ENCODE measurements at regions not wholly inside any gene's neighbourhood (a gene's known extent, or its start where the extent isn't known, plus 50 kb on each side); places are given as distances from the start of the nearest gene placed in this dataset.
"Not testable (repeated sequence)": the region's sequence is repeated elsewhere in the genome, so short reads cannot be mapped to it uniquely, and the experiment has no call there.

- Histone ChIP-seq H3K9me3 (ENCODE audit: low read depth) (no peaks in the 10 kb centered on the region), H3K79me2 (ENCODE audit: insufficient read depth) (no peaks in the 10 kb centered on the region), H3F3A (ENCODE audit: insufficient read depth) (no peaks in the 10 kb centered on the region), H3K36me3 (ENCODE audit: low read depth) (no peaks in the 10 kb centered on the region), H3K4me2 (ENCODE audit: unreplicated experiment) (no peak overlapping the region), H2AFZ (no peak overlapping the region), H3K27ac (no peak overlapping the region), H3K4me3 (no peak overlapping the region), H3K4me1 (ENCODE audit: insufficient read depth) (no peaks in the 10 kb centered on the region), H3K9me2 (ENCODE audit: insufficient read depth) (no peaks in the 10 kb centered on the region), H4K20me1 (ENCODE audit: insufficient read depth) (no peaks in the 10 kb centered on the region), H3K9ac (no peak overlapping the region), H3K27me3 (replicated peaks; ENCODE audit: insufficient read depth) (no peaks in the 10 kb centered on the region)
- no peak for DNase-seq
- in situ Hi-C loops (cut with MboI) = no loop called here
- TF ChIP-seq EZH2phosphoT487 (IDR thresholded peaks at IDR 0.05; ENCODE audit: insufficient read depth, low read depth) = no peak
- TF ChIP-seq EZH2 (IDR thresholded peaks at IDR 0.05; ENCODE audit: insufficient read depth, poor library complexity, severe bottlenecking) = no peak
- 56 to 65% methylated on average over 5 to 7 of the region's 7 CpGs for WGBS, 2 experiments (ENCODE audit: low coverage in 1 of 2, low lambda C conversion rate in 2 of 2, missing lambda C conversion rate in 2 of 2)
Measured at GRCh38 chr16:26464576-26465266, 602.0 kb upstream of the C16orf82 start.

GRCh38 chr16:26474405-26474804, 592.3 kb upstream of the C16orf82 start:
- H3K9me2 ChIP-seq (ENCODE audit: insufficient read depth); H3K4me3 ChIP-seq; in situ Hi-C loops (cut with MboI); H3K79me2 ChIP-seq (ENCODE audit: insufficient read depth); H3K9ac ChIP-seq; H4K20me1 ChIP-seq (ENCODE audit: insufficient read depth); H3K4me1 ChIP-seq (ENCODE audit: insufficient read depth); H3F3A ChIP-seq (ENCODE audit: insufficient read depth); H3K9me3 ChIP-seq (ENCODE audit: low read depth); H2AFZ ChIP-seq; H3K27ac ChIP-seq; H3K27me3 ChIP-seq (replicated peaks; ENCODE audit: insufficient read depth); DNase-seq; H3K4me2 ChIP-seq (ENCODE audit: unreplicated experiment); H3K36me3 ChIP-seq (ENCODE audit: low read depth): not testable (repeated sequence)
- 42 to 47% methylated on average over 10 of the region's 10 CpGs for WGBS, 2 experiments (ENCODE audit: low coverage in 1 of 2, low lambda C conversion rate in 2 of 2, missing lambda C conversion rate in 2 of 2)

- H3K4me3 ChIP-seq = no peak overlapping the region
- no peaks in the 10 kb centered on the region for H3K79me2 ChIP-seq (ENCODE audit: insufficient read depth)
- DNase-seq = no peak
- H3K4me1 ChIP-seq (ENCODE audit: insufficient read depth) = no peaks in the 10 kb centered on the region
- WGBS, 2 experiments (ENCODE audit: low coverage in 1 of 2, low lambda C conversion rate in 2 of 2, missing lambda C conversion rate in 2 of 2) = 14 to 18% methylated on average over 2 of the region's 2 CpGs
- TF ChIP-seq EZH2 (IDR thresholded peaks at IDR 0.05; ENCODE audit: insufficient read depth, poor library complexity, severe bottlenecking) (no peak), EZH2phosphoT487 (IDR thresholded peaks at IDR 0.05; ENCODE audit: insufficient read depth, low read depth) (no peak)
- H4K20me1 ChIP-seq (ENCODE audit: insufficient read depth) = no peaks in the 10 kb centered on the region
- H3K4me2 ChIP-seq (ENCODE audit: unreplicated experiment) = no peak overlapping the region
- no peaks in the 10 kb centered on the region for H3K36me3 ChIP-seq (ENCODE audit: low read depth)
- H2AFZ ChIP-seq = no peak overlapping the region
- no peak overlapping the region for H3K9ac ChIP-seq
- in situ Hi-C loops (cut with MboI) = no loop called here
- H3K9me3 ChIP-seq (ENCODE audit: low read depth) = no peaks in the 10 kb centered on the region
- H3K27me3 ChIP-seq (replicated peaks; ENCODE audit: insufficient read depth) = no peaks in the 10 kb centered on the region
- H3F3A ChIP-seq (ENCODE audit: insufficient read depth) = no peaks in the 10 kb centered on the region
- H3K27ac ChIP-seq = no peak overlapping the region
- no peaks in the 10 kb centered on the region for H3K9me2 ChIP-seq (ENCODE audit: insufficient read depth)
Measured at GRCh38 chr16:26475596-26475995, 591.1 kb upstream of the C16orf82 start.

GRCh38 chr16:26491101-26491670, 575.5 kb upstream of the C16orf82 start:
- no peaks in the 10 kb centered on the region for H3K36me3 ChIP-seq (ENCODE audit: low read depth)
- 34 to 44% methylated on average over 6 of the region's 6 CpGs for WGBS, 2 experiments (ENCODE audit: low coverage in 1 of 2, low lambda C conversion rate in 2 of 2, missing lambda C conversion rate in 2 of 2)
- TF ChIP-seq EZH2phosphoT487 (IDR thresholded peaks at IDR 0.05; ENCODE audit: insufficient read depth, low read depth) (no peak), EZH2 (IDR thresholded peaks at IDR 0.05; ENCODE audit: insufficient read depth, poor library complexity, severe bottlenecking) (no peak)
- no peaks in the 10 kb centered on the region for H3K9me2 ChIP-seq (ENCODE audit: insufficient read depth)
- no peaks in the 10 kb centered on the region for H3K9me3 ChIP-seq (ENCODE audit: low read depth)
- in situ Hi-C loops (cut with MboI) = no loop called here
- no peaks in the 10 kb centered on the region for H3F3A ChIP-seq (ENCODE audit: insufficient read depth)
- no peak for DNase-seq
- H3K27me3 ChIP-seq (replicated peaks; ENCODE audit: insufficient read depth) = no peaks in the 10 kb centered on the region
- no peaks in the 10 kb centered on the region for H3K4me1 ChIP-seq (ENCODE audit: insufficient read depth)
- H2AFZ ChIP-seq = no peak overlapping the region
- H3K4me2 ChIP-seq (ENCODE audit: unreplicated experiment) = no peak overlapping the region
- H4K20me1 ChIP-seq (ENCODE audit: insufficient read depth) = no peaks in the 10 kb centered on the region
- H3K79me2 ChIP-seq (ENCODE audit: insufficient read depth) = no peaks in the 10 kb centered on the region
- H3K9ac ChIP-seq = no peak overlapping the region
- no peak overlapping the region for H3K4me3 ChIP-seq
- no peak overlapping the region for H3K27ac ChIP-seq
